ENCODE measurements at regions not wholly inside any gene's neighbourhood (a gene's known extent, or its start where the extent isn't known, plus 50 kb on each side); places are given as distances from the start of the nearest gene placed in this dataset.

DNA sequence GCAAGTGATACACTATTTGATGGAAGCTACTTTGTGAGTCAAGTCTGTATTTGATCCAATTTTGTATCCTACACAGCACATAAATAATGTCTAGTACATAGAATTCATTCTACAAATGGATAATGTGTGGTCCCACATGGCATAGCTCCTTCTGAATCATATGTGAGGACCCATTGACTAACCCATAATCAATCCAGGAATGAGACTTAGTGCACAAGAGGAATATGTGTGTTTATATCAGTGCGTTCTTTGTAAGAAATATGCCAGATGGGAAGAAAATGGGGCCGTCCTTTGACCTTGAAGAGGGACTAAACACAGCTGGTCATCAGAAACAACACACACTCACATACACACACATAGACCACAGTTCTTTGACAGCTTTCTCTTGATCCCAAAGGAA is 282.7 kb upstream of the SEMA6D start:
- no peaks in the 10 kb centered on the region for H3K27me3 Mint-ChIP-seq (ENCODE audit: unreplicated experiment)
- no peak for DNase-seq (ENCODE audit: low spot score)
- no peaks in the 10 kb centered on the region for H3K9me3 Mint-ChIP-seq (ENCODE audit: unreplicated experiment)
- TF ChIP-seq, protein P1, sequence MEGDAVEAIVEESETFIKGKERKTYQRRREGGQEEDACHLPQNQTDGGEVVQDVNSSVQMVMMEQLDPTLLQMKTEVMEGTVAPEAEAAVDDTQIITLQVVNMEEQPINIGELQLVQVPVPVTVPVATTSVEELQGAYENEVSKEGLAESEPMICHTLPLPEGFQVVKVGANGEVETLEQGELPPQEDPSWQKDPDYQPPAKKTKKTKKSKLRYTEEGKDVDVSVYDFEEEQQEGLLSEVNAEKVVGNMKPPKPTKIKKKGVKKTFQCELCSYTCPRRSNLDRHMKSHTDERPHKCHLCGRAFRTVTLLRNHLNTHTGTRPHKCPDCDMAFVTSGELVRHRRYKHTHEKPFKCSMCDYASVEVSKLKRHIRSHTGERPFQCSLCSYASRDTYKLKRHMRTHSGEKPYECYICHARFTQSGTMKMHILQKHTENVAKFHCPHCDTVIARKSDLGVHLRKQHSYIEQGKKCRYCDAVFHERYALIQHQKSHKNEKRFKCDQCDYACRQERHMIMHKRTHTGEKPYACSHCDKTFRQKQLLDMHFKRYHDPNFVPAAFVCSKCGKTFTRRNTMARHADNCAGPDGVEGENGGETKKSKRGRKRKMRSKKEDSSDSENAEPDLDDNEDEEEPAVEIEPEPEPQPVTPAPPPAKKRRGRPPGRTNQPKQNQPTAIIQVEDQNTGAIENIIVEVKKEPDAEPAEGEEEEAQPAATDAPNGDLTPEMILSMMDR (IDR thresholded peaks at IDR 0.05; ENCODE audit: unreplicated experiment): no peak
- peaks cover 6% of the 10 kb centered on the region for H3K4me1 Mint-ChIP-seq (ENCODE audit: unreplicated experiment)
- no peak overlapping the region for H3K27ac Mint-ChIP-seq (ENCODE audit: unreplicated experiment)
- H3K4me3 Mint-ChIP-seq (ENCODE audit: unreplicated experiment): no peak overlapping the region
- no peaks in the 10 kb centered on the region for H3K36me3 Mint-ChIP-seq (ENCODE audit: low read depth, unreplicated experiment)

DNA sequence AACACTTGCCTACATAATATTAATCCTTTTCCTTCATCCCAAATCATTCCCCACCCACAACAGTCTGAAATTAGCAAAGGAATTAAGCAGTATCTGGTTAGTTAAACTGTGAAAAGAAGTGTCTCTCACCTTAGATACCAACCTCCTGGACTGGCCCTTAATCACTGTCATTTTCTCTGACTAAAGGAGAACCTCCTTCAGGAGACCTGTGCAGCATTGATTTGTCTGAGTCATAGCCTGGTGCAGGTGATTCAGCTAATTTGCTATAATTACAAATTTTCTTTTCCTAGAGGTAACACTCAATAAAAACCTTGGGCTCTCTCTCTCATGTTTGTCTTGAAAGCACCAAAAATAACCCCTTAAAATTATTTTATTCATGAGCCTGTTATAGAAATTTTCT is 279.8 kb upstream of the SEMA6D start:
- TF ChIP-seq, protein P1 (IDR thresholded peaks at IDR 0.05; ENCODE audit: unreplicated experiment): no peak
- Mint-ChIP-seq H3K27ac (ENCODE audit: unreplicated experiment) (no peak overlapping the region), H3K9me3 (ENCODE audit: unreplicated experiment) (no peaks in the 10 kb centered on the region), H3K4me1 (ENCODE audit: unreplicated experiment) (peaks cover 9% of the 10 kb centered on the region), H3K27me3 (ENCODE audit: unreplicated experiment) (peaks cover 3% of the 10 kb centered on the region), H3K4me3 (ENCODE audit: unreplicated experiment) (no peak overlapping the region), H3K36me3 (ENCODE audit: low read depth, unreplicated experiment) (no peaks in the 10 kb centered on the region)
- DNase-seq (ENCODE audit: low spot score): no peak

DNA sequence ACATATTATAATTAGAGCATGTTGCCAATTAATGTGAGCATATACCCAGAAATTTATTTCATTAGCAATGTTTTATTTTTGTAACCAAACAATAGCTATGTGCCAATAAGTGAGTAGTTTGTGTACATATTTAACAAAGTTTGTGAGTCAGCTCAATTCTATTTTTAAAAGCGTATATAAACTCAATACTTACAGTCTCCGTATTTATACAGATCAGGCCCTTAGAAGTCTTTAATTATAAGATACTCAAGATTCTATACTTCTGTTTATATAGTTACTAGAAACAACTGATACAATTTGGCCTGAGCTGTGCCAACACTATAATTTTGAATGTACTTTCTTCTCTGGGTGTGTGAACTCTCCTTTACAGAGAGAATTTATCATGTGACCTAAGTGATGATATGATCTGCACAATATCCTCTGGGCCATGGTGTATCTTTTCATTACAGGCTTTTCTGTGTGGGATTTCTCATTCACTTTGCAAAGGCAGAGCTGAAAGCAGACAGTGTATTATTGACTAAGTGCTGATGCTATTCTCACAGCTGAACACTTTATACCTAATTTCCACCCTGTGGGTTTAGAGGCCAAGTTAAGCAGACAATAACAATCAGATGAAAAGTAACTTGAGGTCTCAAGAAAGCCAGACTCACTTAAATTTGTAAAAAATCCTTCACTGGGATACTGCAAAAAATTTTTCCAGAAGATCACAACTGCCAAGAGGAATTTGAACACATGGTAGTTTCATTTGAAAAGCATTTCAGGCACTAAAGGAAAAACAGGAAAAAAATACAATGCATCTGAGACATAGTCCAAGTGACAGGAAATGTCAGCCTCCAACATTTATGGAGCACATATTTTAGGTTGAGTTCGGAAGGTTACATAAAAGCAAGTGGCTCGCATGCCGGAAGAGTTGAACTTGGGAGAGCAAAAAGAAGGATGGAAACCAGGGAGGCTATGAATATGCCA is 277.9 kb upstream of the SEMA6D start:
- Mint-ChIP-seq H3K4me3 (ENCODE audit: unreplicated experiment) (no peak overlapping the region), H3K4me1 (ENCODE audit: unreplicated experiment) (peaks cover 9% of the 10 kb centered on the region), H3K27me3 (ENCODE audit: unreplicated experiment) (peaks cover 3% of the 10 kb centered on the region), H3K27ac (ENCODE audit: unreplicated experiment) (no peak overlapping the region), H3K9me3 (ENCODE audit: unreplicated experiment) (no peaks in the 10 kb centered on the region), H3K36me3 (ENCODE audit: low read depth, unreplicated experiment) (no peaks in the 10 kb centered on the region)
- no peak for DNase-seq (ENCODE audit: low spot score)
- TF ChIP-seq, protein P1 (IDR thresholded peaks at IDR 0.05; ENCODE audit: unreplicated experiment): no peak

DNA sequence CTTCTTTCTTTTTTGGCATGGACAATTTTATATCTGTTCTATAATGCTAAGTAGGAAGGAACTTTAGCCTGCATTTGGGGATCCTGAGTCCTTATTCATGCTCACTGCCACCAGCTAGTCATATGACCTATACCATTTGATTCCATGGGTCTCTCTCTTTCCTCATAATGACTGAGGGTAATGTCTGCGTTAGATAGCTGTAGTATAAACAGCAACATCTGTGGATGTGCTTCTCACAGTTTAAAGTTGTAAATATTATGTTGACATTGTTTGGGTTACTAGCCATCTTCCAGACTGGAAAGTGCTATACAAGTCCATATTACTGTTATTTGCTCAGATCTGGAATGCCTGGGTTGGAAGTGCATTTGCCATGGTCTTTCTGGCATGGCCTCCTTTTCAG is 274.9 kb upstream of the SEMA6D start:
- no peak for DNase-seq (ENCODE audit: low spot score)
- Mint-ChIP-seq H3K27me3 (ENCODE audit: unreplicated experiment) (peaks cover 3% of the 10 kb centered on the region), H3K36me3 (ENCODE audit: low read depth, unreplicated experiment) (no peaks in the 10 kb centered on the region), H3K4me3 (ENCODE audit: unreplicated experiment) (no peak overlapping the region), H3K27ac (ENCODE audit: unreplicated experiment) (no peak overlapping the region), H3K4me1 (ENCODE audit: unreplicated experiment) (peaks cover 9% of the 10 kb centered on the region), H3K9me3 (ENCODE audit: unreplicated experiment) (no peaks in the 10 kb centered on the region)
- TF ChIP-seq, protein P1 (IDR thresholded peaks at IDR 0.05; ENCODE audit: unreplicated experiment): no peak

DNA sequence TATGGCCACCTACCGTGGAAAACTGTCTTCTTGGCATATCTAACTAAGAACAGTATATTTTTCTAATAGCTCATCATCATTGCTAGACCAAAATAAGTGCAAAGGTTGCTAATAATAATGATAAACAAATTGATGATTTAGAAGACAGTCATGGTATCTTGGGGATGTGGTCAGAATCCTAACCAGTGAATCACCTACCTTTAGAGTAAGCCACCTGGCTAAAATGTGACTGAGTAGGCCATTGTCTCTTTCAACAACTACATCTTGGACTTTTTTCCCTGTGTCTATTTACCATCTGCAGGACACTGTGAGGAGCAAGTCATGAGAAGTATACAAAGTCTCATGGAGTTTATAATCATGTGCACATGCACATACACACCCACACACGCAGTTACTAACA is 273.5 kb upstream of the SEMA6D start:
- TF ChIP-seq, protein P1 (IDR thresholded peaks at IDR 0.05; ENCODE audit: unreplicated experiment): no peak
- H3K9me3 Mint-ChIP-seq (ENCODE audit: unreplicated experiment): peaks cover 1% of the 10 kb centered on the region
- peaks cover 3% of the 10 kb centered on the region for H3K27me3 Mint-ChIP-seq (ENCODE audit: unreplicated experiment)
- H3K36me3 Mint-ChIP-seq (ENCODE audit: low read depth, unreplicated experiment): no peaks in the 10 kb centered on the region
- H3K4me1 Mint-ChIP-seq (ENCODE audit: unreplicated experiment): peaks cover 9% of the 10 kb centered on the region
- no peak overlapping the region for H3K27ac Mint-ChIP-seq (ENCODE audit: unreplicated experiment)
- DNase-seq (ENCODE audit: low spot score): no peak
- no peak overlapping the region for H3K4me3 Mint-ChIP-seq (ENCODE audit: unreplicated experiment)

Measured in endothelial cell (in vitro differentiated cells).